Hepatic stellate cell (primary cell): ENCODE measurements at regions not wholly inside any gene's neighbourhood (a gene's known extent, or its start where the extent isn't known, plus 50 kb on each side); places are given as distances from the start of the nearest gene placed in this dataset.

Experiments used
- DNase-seq: peaks from one replicate; pipeline ENCODE4 v3.0.0; 2011; ENCODE audit warnings: low spot score

DNA sequence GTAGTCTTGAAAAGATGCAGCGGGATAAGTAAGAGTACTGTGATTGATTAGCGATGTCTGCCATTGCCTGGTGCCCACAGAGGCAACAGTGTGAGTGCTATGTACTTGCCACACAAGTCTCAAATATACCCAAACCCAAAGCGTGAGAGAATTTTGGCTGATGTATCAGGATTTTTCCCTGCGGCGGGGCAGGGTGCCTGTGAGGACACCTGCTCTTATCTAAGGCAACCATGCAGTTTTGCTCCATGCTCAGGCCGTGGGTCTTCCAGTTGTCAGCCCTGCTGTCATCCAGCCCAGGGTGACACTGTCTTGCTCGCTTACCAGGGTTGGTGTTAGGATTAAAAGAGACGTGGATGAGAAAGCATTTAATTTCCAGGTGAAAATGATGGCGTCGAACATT lies 202.7 kb downstream of the PTPRU start:
- no peak for DNase-seq

GRCh38 chr1:29437946-29438345 lies 201.6 kb downstream of the PTPRU start:
- DNase-seq, result no peak

- no peak for DNase-seq
Measured at GRCh38 chr1:29436181-29436785, 200.0 kb downstream of the PTPRU start.

GRCh38 chr1:29433830-29434229 lies 197.5 kb downstream of the PTPRU start:
- DNase-seq, result no peak

DNA sequence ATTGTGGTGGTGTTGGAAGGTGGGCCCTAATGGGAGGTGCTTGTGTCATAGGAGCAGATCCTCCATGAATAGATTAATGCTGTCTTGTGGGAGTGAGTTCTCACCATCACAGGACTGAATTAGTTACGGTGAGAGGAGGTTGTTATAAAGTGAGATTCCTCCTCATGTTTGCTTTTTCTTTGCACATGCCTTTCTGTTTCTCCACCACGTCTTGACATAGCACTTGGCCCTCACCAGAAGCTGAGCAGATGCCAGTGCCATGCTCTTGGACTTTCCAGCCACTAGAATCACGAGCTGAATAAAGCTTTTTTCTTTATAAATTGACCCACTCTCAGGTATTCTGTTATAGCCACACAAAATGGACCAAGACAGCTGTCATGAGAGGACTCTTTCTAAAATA lies 194.8 kb downstream of the PTPRU start:
- DNase-seq, result no peak

GRCh38 chr1:29429656-29430055 lies 193.3 kb downstream of the PTPRU start:
- DNase-seq, result no peak

- DNase-seq, result no peak
Measured at GRCh38 chr1:29428997-29429396, 192.7 kb downstream of the PTPRU start.

DNA sequence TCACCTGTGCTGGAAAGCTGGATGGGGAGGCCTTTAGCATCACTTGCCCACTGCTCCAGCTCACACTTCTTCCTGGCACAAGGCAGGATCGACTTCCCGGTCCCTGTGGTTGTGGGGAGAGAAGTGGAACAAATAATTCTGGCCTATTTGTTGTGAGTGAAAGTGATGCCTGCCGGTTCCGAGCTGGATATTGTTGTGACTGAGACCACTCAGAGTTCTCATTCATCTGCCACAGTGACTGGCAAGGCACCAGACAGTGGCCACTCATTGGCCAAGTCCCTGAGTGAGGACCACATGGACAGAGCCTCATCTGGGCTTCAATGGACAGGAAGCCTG lies 191.9 kb downstream of the PTPRU start:
- no peak for DNase-seq

DNA sequence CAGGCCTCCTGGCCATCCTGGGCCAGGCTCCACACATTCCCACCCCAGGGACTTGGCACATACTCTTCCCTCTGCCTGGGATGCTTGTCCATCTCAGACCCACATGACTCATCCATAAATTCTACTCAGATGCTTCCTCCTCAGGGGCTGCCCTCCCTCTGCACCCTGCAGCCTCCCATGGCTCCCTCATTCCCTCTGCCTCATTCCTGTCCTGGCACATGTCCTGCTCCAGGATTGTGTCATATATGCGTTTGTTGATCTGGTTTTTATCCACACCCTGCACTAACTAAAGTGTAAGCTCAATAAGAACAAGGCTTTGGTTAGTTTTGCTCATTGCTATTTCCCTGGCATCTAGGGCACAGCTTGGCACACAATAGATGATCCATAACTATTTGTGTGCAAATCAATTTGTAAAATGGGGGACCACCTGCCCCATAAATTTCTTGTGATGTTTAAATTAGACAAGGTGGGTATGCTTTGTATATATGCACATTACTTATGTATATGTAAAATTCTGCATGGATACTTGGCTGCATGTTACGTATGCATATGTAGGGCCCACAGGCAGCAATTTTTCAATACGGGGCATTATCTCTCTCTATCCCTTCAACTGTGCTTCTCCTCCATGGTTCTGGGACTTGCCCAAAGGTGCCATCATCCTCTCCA lies 191.4 kb downstream of the PTPRU start:
- DNase-seq, result no peak

DNA sequence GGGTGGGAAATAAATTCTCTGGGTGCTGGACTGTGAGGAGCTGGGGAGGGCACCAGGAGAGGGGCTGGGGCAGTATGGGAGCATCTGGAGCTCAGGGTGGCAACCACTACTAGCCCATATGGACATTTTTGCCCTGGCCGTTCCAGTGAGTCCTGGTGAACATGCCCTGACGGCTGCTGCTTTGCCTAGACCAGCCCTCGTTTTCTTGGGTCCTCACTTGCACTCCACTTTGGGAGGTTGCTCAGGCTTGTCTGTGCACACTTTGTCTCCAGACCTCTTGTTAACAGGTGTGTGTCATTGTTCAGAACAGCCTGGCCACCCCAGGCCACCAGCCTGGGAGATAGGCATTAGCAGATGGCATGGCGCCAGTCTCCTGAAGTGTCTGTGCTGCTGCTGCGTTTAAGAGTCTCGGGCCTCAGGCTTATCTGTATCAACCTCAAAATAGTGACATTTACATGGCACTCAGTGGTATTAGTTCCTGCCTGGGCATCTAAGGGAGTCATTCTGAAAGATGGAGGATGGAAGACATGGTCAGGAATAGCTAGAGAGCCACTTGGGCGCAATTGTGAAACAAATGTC lies 190.5 kb downstream of the PTPRU start:
- no peak for DNase-seq

DNA sequence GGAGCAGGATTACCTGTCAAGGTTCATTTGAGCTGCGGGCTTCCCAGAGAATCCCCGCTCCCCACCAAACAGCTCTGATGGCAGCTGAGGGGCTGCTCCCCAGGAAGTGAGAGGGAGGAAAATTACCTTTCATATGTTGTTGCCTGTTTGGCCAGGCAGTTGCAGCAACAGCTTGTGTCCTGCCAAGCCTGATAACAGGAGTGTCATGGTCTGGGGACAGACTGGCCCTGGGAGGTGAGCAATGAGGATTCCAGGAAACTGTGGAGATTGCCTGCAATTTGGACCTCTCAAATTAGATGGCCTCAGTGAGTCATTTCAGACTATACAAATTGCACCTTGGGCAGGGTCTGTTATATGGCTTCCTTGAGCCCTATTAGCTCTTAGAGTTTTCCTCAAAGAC lies 189.3 kb downstream of the PTPRU start:
- no peak for DNase-seq

DNA sequence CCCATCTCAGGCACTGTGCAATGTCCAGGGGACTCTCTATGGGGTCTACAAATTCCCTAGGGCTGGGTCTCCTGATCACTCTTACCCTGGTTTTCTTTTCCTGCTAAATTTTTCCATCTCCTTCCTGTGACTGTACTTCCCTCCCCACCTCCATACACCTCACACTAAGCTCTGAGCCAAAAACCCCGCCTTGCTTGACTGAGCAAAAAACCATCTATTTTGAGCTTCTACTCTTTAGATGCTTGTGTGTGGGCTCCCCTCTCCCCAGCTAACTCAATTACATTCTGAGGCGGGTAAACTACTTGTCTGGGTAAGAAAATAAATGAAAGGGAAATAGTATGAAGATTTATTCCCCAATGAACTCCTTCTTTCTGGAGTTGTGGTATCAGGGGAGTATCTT lies 187.9 kb downstream of the PTPRU start:
- DNase-seq, result no peak

- DNase-seq, result no peak
Measured at GRCh38 chr1:29420202-29420601, 183.9 kb downstream of the PTPRU start.

GRCh38 chr1:29417971-29418370 lies 181.6 kb downstream of the PTPRU start:
- DNase-seq, result no peak

DNA sequence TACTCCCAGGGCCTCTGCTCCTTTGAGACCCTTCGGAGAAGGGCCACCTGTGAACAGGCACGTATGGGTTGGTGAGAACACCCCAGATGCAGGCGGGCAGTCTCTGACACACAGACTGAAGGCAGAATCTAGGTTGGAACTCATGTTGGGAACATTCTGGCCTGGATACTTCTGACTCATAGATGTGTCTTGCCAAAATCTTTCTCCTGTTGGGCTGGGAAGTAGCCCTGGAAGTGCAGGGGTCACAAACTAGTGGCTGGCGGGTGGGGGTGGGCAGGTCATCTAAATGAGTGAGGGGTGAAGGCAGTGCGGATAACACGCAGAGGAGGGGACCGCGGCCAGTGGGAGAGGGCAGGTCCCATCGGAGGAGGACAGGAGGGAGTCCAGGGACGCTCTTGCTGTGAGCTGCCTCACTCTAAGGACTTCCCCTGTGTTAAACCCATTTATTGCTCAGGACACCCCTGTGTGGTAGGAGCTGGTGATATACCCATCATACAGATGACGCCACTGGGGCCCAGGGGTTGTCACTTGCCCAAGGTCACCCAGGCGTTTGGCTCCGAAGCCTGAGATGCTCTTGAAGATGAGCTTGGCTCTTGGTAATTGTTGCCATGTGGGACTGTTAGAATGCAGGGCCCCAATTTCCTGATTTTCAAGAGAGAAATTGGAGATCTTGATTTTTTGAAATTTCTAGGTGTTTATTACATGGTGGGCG lies 181.0 kb downstream of the PTPRU start:
- no peak for DNase-seq

DNA sequence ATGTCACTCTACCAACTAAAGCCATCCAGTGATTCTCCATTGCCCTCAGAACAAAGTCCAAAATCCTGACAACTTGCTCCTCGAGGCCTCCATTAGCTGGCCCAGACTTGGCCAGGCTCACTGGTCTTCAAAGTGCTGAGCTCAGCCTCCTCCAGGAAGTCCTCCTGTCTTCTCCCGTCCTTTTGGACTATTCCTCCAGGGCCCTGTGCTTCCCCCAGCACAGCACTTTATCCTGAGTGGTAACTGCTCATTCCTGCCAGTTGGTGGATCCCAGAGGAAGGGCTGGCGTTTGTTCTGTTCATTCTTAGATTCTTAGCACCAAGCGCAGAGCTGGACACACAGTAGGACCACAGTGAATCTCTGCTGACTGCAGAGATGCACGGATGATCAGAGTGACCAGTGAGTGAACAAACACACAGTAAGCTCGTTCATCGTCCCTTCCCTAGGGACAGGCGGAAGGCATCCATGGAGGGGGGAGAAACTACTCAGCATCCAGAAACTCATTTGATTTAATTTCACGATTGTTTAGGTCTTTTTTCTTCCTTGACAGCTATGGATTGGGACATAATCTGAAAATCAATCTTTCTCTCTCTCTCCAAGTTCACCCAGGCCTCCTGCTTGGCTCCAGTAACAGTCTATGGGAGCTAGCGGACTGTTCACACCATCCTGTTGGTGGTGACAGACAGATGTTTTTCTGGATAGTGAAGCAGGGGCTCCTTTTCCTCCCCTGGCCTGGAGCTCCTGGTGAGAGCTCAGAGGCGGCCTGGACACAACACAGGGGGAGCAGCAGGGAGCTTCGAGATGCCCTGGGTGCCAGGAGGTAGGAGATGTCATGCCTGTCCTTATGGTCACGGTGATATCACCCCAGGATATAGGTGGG lies 180.2 kb downstream of the PTPRU start:
- DNase-seq, result no peak

DNA sequence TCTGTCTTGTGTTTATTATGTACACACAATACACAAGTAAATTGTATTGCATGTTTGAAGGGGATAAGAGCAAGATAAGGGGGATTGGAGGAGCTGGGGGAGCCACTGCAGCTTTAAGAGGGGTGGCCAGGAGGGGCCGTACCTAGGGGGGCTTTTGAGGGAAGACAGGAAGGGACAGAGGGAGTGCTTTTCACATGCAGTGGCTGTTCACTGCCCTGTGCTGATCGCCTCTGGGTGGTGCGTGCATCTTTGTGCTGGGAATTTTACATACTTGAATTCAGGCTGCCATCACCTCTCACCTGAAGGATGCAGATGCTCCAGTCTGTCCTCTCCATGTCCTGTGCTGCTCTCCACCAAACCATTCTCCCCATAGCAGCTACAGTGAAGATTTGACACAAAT lies 179.5 kb downstream of the PTPRU start:
- no peak for DNase-seq

DNA sequence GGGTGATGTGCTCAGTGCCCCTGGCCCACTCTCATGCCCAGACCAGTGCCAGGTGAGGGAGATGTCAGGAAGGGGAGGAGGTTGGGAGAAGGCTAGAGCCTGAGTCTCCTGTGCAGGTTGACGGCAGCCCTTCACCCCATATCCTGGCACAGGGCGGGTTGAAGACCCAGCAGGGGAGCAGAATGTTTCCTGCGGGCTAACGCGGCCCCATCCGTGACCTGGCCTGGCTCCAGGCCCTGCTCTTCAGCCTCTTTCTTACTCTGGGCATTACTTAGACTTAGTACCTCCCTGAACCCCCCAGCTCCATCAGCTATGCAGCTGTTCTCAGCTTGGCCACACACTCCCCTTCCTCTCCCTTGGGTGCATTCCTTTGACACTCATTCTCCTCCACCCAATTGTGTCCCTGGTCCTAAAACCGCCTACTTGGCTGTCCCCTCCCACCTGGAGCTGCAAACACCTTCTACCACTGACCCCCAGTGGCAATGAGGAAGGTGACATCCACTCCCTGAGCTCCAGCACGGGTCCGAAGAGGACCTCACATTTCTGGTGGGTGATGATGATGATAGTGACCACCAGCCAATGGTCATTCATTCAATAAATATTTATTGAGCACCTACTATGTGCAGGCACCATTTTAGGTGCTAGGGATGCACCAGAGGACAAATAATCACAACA lies 179.0 kb downstream of the PTPRU start:
- DNase-seq, result no peak

DNA sequence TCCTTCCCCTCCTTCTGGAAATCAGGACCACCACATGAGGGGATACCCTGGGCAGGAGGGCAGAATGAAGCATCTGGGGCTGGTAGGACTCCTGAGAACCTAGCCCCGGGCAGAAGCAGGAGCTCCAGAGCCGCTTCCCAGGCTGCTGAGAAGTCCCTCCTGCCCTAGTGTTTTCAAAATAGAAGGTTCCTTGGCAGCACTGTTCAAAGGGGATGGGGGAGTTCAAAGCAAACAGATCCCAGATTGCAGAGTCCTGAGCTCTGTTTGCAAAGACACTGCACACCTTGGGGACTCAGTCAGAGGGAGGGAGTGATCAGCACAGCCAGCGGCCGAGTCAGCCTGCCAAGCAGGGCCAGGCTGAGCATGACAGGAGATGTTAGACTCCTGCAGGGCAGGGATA lies 177.8 kb downstream of the PTPRU start:
- no peak for DNase-seq

GRCh38 chr1:29413661-29414060 lies 177.3 kb downstream of the PTPRU start:
- DNase-seq, result no peak

GRCh38 chr1:29412591-29412990 lies 176.3 kb downstream of the PTPRU start:
- DNase-seq, result no peak

- no peak for DNase-seq
Measured at GRCh38 chr1:29410476-29410875, 174.2 kb downstream of the PTPRU start.
